HEK293T (cell line): ENCODE measurements at regions not wholly inside any gene's neighbourhood (a gene's known extent, or its start where the extent isn't known, plus 50 kb on each side); places are given as distances from the start of the nearest gene placed in this dataset.

Source experiments
- BHLHE40 ChIP-seq: fragments of 450-650 bp; IDR thresholded peaks from 2 replicates; pipeline ENCODE4 v1.6.1; 2016; ENCODE audit warnings: mild to moderate bottlenecking, moderate library complexity, borderline replicate concordance
- FOXK2 ChIP-seq: fragments of 450-650 bp; IDR thresholded peaks from 2 replicates; pipeline ENCODE4 v1.6.1; 2016; ENCODE audit warnings: mild to moderate bottlenecking
- FOXM1 ChIP-seq: fragments of 450-650 bp; IDR thresholded peaks from 2 replicates; pipeline ENCODE4 v1.6.1; 2017; ENCODE audit warnings: mild to moderate bottlenecking, borderline replicate concordance
- HDGF ChIP-seq: fragments of 450-650 bp; IDR thresholded peaks from 2 replicates; pipeline ENCODE4 v1.6.1; 2017; ENCODE audit warnings: antibody characterized with exemption, borderline replicate concordance
- L3MBTL2 ChIP-seq: fragments of 450-650 bp; conservative IDR thresholded peaks from 2 replicates; pipeline ENCODE4 v1.6.1; 2016; ENCODE audit warnings: mild to moderate bottlenecking
- LEF1 ChIP-seq: fragments of 450-650 bp; IDR thresholded peaks from 2 replicates; pipeline ENCODE4 v1.6.1; 2017; ENCODE audit warnings: mild to moderate bottlenecking, borderline replicate concordance
- NFRKB ChIP-seq: fragments of 450-650 bp; IDR thresholded peaks from 2 replicates; pipeline ENCODE4 v1.6.1; 2016; ENCODE audit warnings: mild to moderate bottlenecking, moderate library complexity
- SP1 ChIP-seq: fragments of 450-650 bp; IDR thresholded peaks from 2 replicates; pipeline ENCODE4 v1.6.1; 2017
- SUZ12 ChIP-seq: fragments of 450-650 bp; IDR thresholded peaks from 2 replicates; pipeline ENCODE4 v1.6.1; 2016; ENCODE audit warnings: mild to moderate bottlenecking
- ZNF384 ChIP-seq: fragments of 450-650 bp; IDR thresholded peaks from 2 replicates; pipeline ENCODE4 v1.6.1; 2016

DNA sequence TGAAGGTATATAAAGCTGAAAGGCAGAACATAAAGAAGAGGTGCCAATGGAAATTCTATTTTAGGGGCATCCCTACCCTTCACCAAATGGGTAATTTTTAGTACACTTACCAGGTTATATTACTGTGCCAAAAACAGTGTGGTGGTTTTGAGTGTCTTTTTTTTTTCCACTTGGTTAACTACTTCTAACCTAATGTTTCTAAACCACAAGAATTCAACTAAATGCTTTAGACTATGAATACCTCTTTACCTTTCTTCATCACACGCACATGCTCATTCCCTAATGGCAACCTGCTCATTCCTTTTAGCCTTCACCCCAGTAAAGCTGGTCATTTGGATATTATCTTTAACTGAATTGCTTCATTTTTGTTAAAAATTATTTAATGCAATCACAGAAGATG is 215.6 kb downstream of the PIK3R1 start:
- TF ChIP-seq ZNF384 = no peak
- TF ChIP-seq SP1 = no peak
- TF ChIP-seq L3MBTL2 = no peak
- TF ChIP-seq BHLHE40 = no peak
- TF ChIP-seq LEF1 = no peak
- TF ChIP-seq FOXK2 = no peak
- TF ChIP-seq HDGF = no peak
- TF ChIP-seq NFRKB = no peak
- no peak for TF ChIP-seq SUZ12
- TF ChIP-seq FOXM1 = no peak
